ENCODE measurements at regions not wholly inside any gene's neighbourhood (a gene's known extent, or its start where the extent isn't known, plus 50 kb on each side); places are given as distances from the start of the nearest gene placed in this dataset.

DNA sequence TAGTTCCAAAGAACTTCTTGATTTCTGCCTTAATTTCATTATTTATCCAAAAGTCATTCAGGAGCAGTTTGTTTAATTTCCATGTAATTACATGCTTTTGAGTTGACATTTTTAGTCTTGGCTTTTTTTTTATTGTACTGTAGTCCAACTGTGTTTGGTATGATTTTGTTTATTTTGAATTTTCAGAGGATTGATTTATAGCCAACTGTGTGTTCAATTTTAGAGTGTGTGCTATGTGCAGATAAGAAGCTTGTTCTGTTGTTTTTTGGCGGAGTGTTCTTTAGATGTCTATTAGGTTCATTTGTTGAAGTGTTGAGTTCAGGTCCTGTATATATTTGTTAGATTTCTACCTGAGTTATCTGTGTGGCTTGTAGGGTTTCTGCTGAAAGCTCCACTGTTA lies 533.6 kb downstream of the TRAM1L1 start:
- TF ChIP-seq ZBTB21 (CRISPR knock-in tag; IDR thresholded peaks at IDR 0.05) (no peak), ZSCAN29 (CRISPR knock-in tag; conservative IDR thresholded peaks at IDR 0.05) (no peak), GABPB1 (CRISPR knock-in tag; IDR thresholded peaks at IDR 0.05) (no peak), ZNF569 (CRISPR knock-in tag; IDR thresholded peaks at IDR 0.05; ENCODE audit: borderline replicate concordance) (no peak), ZNF335 (CRISPR knock-in tag; IDR thresholded peaks at IDR 0.05) (no peak)
- TF ChIP-seq, protein P1, sequence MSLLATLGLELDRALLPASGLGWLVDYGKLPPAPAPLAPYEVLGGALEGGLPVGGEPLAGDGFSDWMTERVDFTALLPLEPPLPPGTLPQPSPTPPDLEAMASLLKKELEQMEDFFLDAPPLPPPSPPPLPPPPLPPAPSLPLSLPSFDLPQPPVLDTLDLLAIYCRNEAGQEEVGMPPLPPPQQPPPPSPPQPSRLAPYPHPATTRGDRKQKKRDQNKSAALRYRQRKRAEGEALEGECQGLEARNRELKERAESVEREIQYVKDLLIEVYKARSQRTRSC (CRISPR knock-in tag; IDR thresholded peaks at IDR 0.05; ENCODE audit: low read depth) = no peak

DNA sequence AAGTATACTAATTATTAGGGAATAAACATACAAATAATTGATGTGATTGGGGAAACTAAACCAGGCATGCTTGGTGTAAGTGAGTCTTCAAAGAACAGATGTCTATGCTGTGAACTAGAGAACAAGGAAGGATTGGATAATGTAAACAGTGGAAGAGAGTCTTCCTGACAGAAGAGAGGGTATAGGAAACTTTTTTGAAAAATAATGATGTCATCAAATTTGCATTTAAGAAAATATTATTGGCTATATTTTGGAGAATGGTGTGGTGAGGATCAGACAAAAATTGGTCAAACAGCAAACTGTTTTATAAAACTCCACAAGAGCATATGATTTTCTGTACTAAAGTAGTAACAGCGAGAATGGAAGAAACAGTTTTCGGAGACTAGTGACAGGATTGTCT lies 537.7 kb downstream of the TRAM1L1 start:
- no peak for ATAC-seq
- Histone ChIP-seq H3K79me2 (ENCODE audit: insufficient read depth, low read length) (no peaks in the 10 kb centered on the region), H3K36me3 (replicated peaks in 1 of 2; ENCODE audit: control insufficient read depth in 1 of 2, insufficient read depth in 2 of 2, low read length in 2 of 2) (no peaks in the 10 kb centered on the region), H3K27ac (ENCODE audit: extremely low read length, insufficient read depth, low read length) (no peak overlapping the region), H3K27me3 (ENCODE audit: control insufficient read depth in 1 of 2, insufficient read depth in 2 of 2, low read length in 2 of 2) (no peaks in the 10 kb centered on the region), H3K4me2 (ENCODE audit: low read depth, low read length) (no peak overlapping the region), H3K9me3 (ENCODE audit: low read length) (no peaks in the 10 kb centered on the region), H3K4me1 (ENCODE audit: insufficient read depth, low read length) (no peaks in the 10 kb centered on the region), H4K20me1 (ENCODE audit: insufficient read depth, low read length) (no peaks in the 10 kb centered on the region), H3K9ac (ENCODE audit: insufficient read depth, low read depth, low read length) (no peak overlapping the region), H2AFZ (ENCODE audit: low read length) (no peak overlapping the region), H3K4me3 (replicated peaks in 1 of 3; ENCODE audit: insufficient read depth in 1 of 3, low read depth in 2 of 3, low read length in 3 of 3) (no peak overlapping the region)
- in situ Hi-C loops (cut with HindIII; ENCODE audit: extremely low pct_ligation_motif_present, low pct_unique_long_range_greater_than_20kb) (no loop called here), intact Hi-C loops (cut with micrococcal nuclease; ENCODE audit: unreplicated experiment) (no loop called here)
- ChIA-PET POLR2A (no interaction called here), CTCF (ENCODE audit: low intra/inter-chr PET ratio, low total read pairs) (no interaction called here)
- no peak for DNase-seq (ENCODE audit: low spot score)
- 21% methylated on average over 2 of the region's 2 CpGs for WGBS (ENCODE audit: low lambda C conversion rate)
- no peak for FAIRE-seq
- BruUV-seq (replicated peaks) = no TSS peak
- peak; percentile 94 for TF ChIP-seq ATF7 (IDR thresholded peaks at IDR 0.05)
- TF ChIP-seq ATF7 (CRISPR knock-in tag; IDR thresholded peaks at IDR 0.05) = no peak
- no peak for TF ChIP-seq RFXANK (CRISPR knock-in tag; IDR thresholded peaks at IDR 0.05)
- TF ChIP-seq MAFK (conservative IDR thresholded peaks at IDR 0.05 in 1 of 2, IDR thresholded peaks at IDR 0.05 in 1 of 2; ENCODE audit: low read length in 2 of 2) = 0 out of 4 replicates have a peak, but pooled peaks of 1 of the 2 experiments have one; percentile 12

More for the DNA sequence above, 533.6 kb downstream of the TRAM1L1 start:
- FAIRE-seq (no peak), DNase-seq (ENCODE audit: low spot score) (no peak), ATAC-seq (no peak)
- intact Hi-C loops (cut with micrococcal nuclease; ENCODE audit: unreplicated experiment) = no loop called here
- ChIA-PET POLR2A (no interaction called here), CTCF (ENCODE audit: low intra/inter-chr PET ratio, low total read pairs) (no interaction called here)
- H3K4me3 ChIP-seq (replicated peaks in 1 of 3; ENCODE audit: insufficient read depth in 1 of 3, low read depth in 2 of 3, low read length in 3 of 3) = no peak overlapping the region
- no TSS peak for BruUV-seq (replicated peaks)
- H3K9ac ChIP-seq (ENCODE audit: insufficient read depth, low read depth, low read length) = no peak overlapping the region
- in situ Hi-C loops (cut with HindIII; ENCODE audit: extremely low pct_ligation_motif_present, low pct_unique_long_range_greater_than_20kb) = no loop called here
- H3K27me3 ChIP-seq (ENCODE audit: control insufficient read depth in 1 of 2, insufficient read depth in 2 of 2, low read length in 2 of 2) = no peaks in the 10 kb centered on the region
- no peak overlapping the region for H3K4me2 ChIP-seq (ENCODE audit: low read depth, low read length)
- no peaks in the 10 kb centered on the region for H3K79me2 ChIP-seq (ENCODE audit: insufficient read depth, low read length)
- no peaks in the 10 kb centered on the region for H3K36me3 ChIP-seq (replicated peaks in 1 of 2; ENCODE audit: control insufficient read depth in 1 of 2, insufficient read depth in 2 of 2, low read length in 2 of 2)
- H2AFZ ChIP-seq (ENCODE audit: low read length) = no peak overlapping the region
- H3K4me1 ChIP-seq (ENCODE audit: insufficient read depth, low read length) = no peaks in the 10 kb centered on the region
- 4% methylated on average over 1 of the region's 1 CpG for WGBS (ENCODE audit: low lambda C conversion rate)
- H3K9me3 ChIP-seq (ENCODE audit: low read length) = no peaks in the 10 kb centered on the region
- no peak overlapping the region for H3K27ac ChIP-seq (ENCODE audit: extremely low read length, insufficient read depth, low read length)
- no peaks in the 10 kb centered on the region for H4K20me1 ChIP-seq (ENCODE audit: insufficient read depth, low read length)

Measured in HepG2 (cell line).